HTR-8/SVneo (cell line): ENCODE measurements at regions not wholly inside any gene's neighbourhood (a gene's known extent, or its start where the extent isn't known, plus 50 kb on each side); places are given as distances from the start of the nearest gene placed in this dataset.
"Not testable (repeated sequence)": the region's sequence is repeated elsewhere in the genome, so short reads cannot be mapped to it uniquely, and the experiment has no call there.

Source experiments
- DNase-seq: peaks from one replicate; pipeline ENCODE4 v3.0.0; 2011; ENCODE audit warnings: low spot score, mixed read lengths; ENCODE audit not compliant: insufficient read length
- FAIRE-seq: peaks from 2 replicates; lab custom pipeline; 2011; peaks lifted over from hg19 to GRCh38; lab: Jason Lieb, UNC

- no peak for FAIRE-seq
Measured at GRCh38 chr4:79666875-79667274, 258.8 kb upstream of the GK2 start.

DNA sequence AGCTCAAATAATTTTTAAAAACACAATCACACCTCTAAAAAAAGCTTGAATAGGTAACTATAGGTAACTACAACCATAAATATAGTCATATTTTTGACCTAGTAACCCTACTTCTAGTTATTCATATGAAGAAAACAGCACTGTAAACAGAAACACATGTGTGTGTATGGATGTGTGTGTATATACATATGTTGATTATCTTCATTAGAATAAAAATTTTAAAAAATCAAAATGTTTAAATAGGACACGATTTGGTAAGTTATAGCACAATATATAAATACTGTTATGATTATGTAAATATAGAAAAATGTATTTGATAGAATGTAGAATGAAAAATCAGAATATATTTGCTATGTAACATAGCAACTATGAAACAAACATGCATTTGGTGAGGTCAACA is 258.1 kb upstream of the GK2 start:
- DNase-seq: no peak
- FAIRE-seq: no peak

More at GRCh38 chr4:79666875-79667274, 258.8 kb upstream of the GK2 start:
- no peak for DNase-seq

GRCh38 chr4:79663865-79664264 is 255.8 kb upstream of the GK2 start:
- FAIRE-seq (no peak), DNase-seq (no peak)

GRCh38 chr4:79663141-79663540 is 255.1 kb upstream of the GK2 start:
- FAIRE-seq (no peak), DNase-seq (no peak)

- FAIRE-seq (no peak), DNase-seq (no peak)
Measured at GRCh38 chr4:79662651-79663050, 254.6 kb upstream of the GK2 start.

DNA sequence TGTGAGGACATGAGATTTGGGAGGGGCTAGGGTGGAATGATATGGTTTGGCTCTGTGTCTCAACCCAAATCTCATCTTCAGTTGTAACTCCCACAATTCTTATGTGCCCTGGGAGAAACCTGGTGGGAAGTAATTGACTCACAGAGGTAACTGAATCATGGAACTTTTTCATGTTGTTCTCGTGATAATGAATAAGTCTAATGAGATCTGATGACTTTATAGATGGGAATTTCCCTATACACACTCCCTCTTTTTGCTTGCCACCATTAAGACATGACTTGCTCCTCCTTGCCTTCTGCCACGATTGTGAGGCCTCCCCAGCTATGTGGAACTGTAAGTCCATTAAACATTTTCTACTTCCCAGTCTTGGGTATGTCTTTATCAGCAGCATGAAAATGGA is 253.2 kb upstream of the GK2 start:
- FAIRE-seq (no peak), DNase-seq (no peak)

- not testable (repeated sequence) for DNase-seq, FAIRE-seq
Measured at GRCh38 chr4:79659308-79659870, 251.4 kb upstream of the GK2 start.

DNA sequence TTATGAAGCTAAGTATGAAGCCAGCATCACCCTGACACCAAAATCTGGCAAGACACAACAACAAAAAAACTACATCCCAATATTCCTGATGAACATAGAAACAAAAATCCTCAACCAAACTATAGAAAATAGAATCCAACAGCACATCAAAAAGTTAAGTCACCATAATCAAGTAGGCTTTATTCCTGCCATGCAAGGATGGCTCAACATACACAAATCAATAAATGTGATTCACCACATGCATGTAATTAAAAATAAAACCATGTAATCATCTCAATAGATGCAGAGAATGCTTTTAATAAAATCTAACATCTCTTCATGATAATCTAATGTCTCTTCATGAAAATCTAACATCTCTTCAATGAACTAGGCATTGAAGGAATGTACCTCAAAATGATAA is 249.4 kb upstream of the GK2 start:
- FAIRE-seq (no peak), DNase-seq (no peak)

- DNase-seq: no peak
- no peak for FAIRE-seq
Measured at GRCh38 chr4:79653871-79654270, 245.8 kb upstream of the GK2 start.

DNA sequence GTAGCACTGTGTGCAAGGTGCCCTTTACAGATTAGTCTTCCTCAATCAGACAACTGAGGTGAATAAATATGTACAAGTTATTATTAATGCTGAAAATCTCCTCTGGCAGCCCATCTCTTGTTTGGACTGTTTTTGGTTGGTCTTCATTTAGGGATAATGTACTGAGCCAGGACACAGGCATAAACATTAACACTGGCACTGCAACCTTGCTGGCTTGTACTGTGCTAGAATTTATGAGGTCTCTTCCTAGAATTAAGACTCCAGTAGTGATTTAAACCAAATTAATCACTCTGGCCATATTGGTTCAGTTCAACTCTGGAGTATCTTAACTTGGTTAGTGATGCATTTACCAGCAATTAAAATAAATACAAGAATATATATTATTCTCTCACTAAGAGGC is 244.7 kb upstream of the GK2 start:
- FAIRE-seq (no peak), DNase-seq (no peak)

GRCh38 chr4:79652232-79652631 is 244.2 kb upstream of the GK2 start:
- no peak for FAIRE-seq
- no peak for DNase-seq

GRCh38 chr4:79651456-79651855 is 243.4 kb upstream of the GK2 start:
- FAIRE-seq (no peak), DNase-seq (no peak)

DNA sequence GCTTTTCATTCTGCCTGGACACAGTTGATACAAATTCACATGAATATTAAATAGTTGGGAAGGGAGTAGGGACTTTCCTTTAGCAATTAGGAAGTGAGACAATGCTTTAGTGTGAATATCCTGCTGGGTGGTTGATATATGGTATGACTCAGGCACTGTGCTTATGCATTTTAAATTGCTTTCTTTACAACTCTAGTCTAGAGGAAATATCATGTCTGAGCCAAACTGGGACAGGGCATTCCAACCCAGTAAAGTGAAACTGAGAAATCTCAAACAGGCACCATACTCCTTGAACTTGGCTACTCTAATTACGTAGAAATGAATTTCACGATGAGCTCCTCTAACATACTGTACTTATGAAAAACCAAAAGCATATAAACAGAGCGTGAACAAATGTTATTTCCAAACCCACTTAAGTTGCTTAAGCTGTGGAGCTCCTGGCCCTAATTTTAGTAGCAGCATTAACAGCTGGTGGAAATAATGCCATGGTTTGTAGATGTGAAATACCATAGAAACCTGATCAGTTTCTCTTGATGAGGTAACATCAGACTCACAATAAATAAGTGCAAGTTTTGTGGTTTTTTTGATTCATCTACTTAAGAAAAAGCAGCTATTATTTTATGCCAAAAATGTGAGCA is 242.9 kb upstream of the GK2 start:
- no peak for FAIRE-seq
- DNase-seq: no peak

- DNase-seq (no peak), FAIRE-seq (no peak)
Measured at GRCh38 chr4:79650217-79650616, 242.2 kb upstream of the GK2 start.

GRCh38 chr4:79645942-79646341 is 237.9 kb upstream of the GK2 start:
- no peak for DNase-seq
- no peak for FAIRE-seq

DNA sequence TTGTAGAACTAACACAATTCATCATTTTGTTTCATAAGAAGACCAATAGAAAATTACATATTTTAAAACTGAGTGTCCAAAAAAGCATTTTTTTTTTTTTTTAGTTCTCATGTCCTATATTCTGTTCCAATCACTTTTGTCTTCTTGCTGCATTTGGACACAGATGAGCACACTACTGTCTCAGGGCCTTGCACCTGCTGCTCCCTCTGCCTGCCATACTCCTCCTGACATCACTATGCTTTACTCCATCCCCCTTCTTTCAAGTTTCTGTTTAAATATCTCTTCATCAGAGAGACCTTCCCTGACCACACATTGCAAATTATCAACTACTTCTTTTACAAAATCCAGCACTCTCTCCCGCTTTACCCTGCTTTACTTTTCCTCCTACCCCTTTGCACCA is 230.7 kb upstream of the GK2 start:
- DNase-seq: no peak
- FAIRE-seq: no peak

DNA sequence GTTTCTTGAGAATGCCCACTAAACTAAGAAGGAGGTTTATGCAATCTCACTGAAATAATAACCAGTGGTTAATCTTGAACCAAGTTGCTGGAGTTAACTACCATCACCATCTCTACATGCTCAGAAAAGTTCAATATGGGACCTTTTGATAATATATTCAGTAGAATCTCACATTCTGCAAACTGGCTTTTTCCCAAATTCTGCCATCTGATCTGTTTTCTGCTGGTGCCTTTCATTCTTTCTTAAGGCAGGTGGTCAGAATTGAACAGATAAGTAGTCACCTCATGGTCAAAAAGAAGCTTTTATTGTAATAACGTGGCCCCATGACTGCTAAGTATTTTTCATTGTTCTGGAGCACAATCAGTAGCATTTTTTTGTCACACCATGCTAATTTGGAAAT is 229.0 kb upstream of the GK2 start:
- DNase-seq (no peak), FAIRE-seq (no peak)

GRCh38 chr4:79634111-79634510 is 226.1 kb upstream of the GK2 start:
- DNase-seq (no peak), FAIRE-seq (no peak)

- no peak for DNase-seq
- FAIRE-seq: no peak
Measured at GRCh38 chr4:79632114-79632513, 224.1 kb upstream of the GK2 start.

DNA sequence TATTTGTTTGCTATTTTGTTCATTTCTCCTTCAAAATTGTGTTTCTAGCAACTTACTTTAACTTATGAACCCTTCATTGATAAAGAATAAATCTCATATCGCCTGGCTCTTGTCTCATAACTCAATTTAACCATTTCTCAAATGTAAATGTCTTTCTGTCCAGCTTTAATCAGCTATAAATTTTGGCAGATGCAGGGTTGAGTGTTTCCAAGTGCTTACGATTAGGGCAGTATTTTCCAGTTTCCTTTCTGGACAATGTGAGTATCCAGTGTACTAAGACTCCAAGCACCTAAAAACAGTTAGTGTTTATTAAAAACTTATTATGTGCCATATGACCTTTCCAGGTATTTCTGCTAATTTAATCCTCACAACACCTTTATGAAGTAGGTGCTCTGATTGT is 218.6 kb upstream of the GK2 start:
- FAIRE-seq (no peak), DNase-seq (no peak)

GRCh38 chr4:79626101-79626500 is 218.1 kb upstream of the GK2 start:
- DNase-seq: no peak
- no peak for FAIRE-seq

DNA sequence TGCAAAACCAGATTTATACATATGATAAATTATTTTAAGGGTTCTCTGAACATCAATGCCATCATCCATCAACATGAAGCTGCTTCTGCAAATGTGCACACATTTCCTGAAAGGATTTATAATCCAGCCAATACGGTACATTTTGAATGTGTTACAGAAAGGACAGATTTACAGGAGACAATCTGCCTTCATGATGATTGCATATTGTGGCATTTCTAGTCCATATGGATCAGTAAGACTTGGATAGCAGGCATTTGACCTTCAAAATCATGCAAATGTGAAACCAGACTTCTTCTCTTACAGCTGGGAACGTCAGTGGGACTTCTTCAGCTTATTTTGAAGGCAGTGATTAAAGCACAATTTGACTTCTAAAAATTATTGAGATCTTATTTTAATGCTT is 217.3 kb upstream of the GK2 start:
- DNase-seq: no peak
- FAIRE-seq: no peak
